Fibroblast of lung (primary cell): ENCODE measurements at regions not wholly inside any gene's neighbourhood (a gene's known extent, or its start where the extent isn't known, plus 50 kb on each side); places are given as distances from the start of the nearest gene placed in this dataset.

Source experiments
- DNase-seq, 2 donors: peaks; one replicate each; pipeline versions ENCODE4 v3.0.0 to v3.0.0-alpha.2; 2010; ENCODE audit warnings: low read depth in 2 of 2
- H2AFZ ChIP-seq: 2 replicates; pipeline ENCODE4 v1.5.1; 2012; ENCODE audit warnings: low read length, control low read depth, inconsistent platforms
- H3K27ac ChIP-seq: 2 replicates; pipeline ENCODE4 v1.5.1; 2011; ENCODE audit warnings: low read length, control low read depth; ENCODE audit not compliant: insufficient read depth
- H3K27me3 ChIP-seq: 2 replicates; pipeline ENCODE4 v1.5.1; 2011; ENCODE audit warnings: mild to moderate bottlenecking, low read length; ENCODE audit not compliant: control insufficient read depth, insufficient read depth
- H3K36me3 ChIP-seq: 2 replicates; pipeline ENCODE4 v1.5.1; 2011; ENCODE audit warnings: low read length; ENCODE audit not compliant: control insufficient read depth, insufficient read depth
- H3K4me1 ChIP-seq: 2 replicates; pipeline ENCODE4 v1.5.1; 2011; ENCODE audit warnings: low read length; ENCODE audit not compliant: control insufficient read depth, insufficient read depth; ENCODE audit errors: extremely low read depth
- H3K4me2 ChIP-seq: 2 replicates; pipeline ENCODE4 v1.5.1; 2011; ENCODE audit warnings: low read length, control low read depth; ENCODE audit not compliant: insufficient read depth; ENCODE audit errors: extremely low read depth
- H3K4me3 ChIP-seq, 4 experiments: fragments of 200-600 bp in 1 of 4; sonication (generic) in 1 of 4; replicated peaks in 1 of 4; 2 replicates each; pipeline ENCODE4 v1.5.1; 2011 to 2016; ENCODE audit warnings: low read length in 4 of 4, low read depth in 3 of 4, mild to moderate bottlenecking in 3 of 4, control low read depth in 2 of 4, inconsistent platforms in 1 of 4, mixed read lengths in 1 of 4; ENCODE audit not compliant: insufficient read depth in 1 of 4; ENCODE audit errors: control extremely low read depth in 1 of 4
- H3K79me2 ChIP-seq: 2 replicates; pipeline ENCODE4 v1.5.1; 2012; ENCODE audit warnings: mild to moderate bottlenecking, low read length, inconsistent platforms; ENCODE audit not compliant: control insufficient read depth, insufficient read depth
- H3K9ac ChIP-seq: 2 replicates; pipeline ENCODE4 v1.5.1; 2011; ENCODE audit warnings: mild to moderate bottlenecking, low read length, control low read depth; ENCODE audit not compliant: insufficient read depth
- H3K9me3 ChIP-seq: 2 replicates; pipeline ENCODE4 v1.5.1; 2012; ENCODE audit warnings: low read depth, low read length; ENCODE audit not compliant: control insufficient read depth, insufficient read depth
- H4K20me1 ChIP-seq: 2 replicates; pipeline ENCODE4 v1.5.1; 2011; ENCODE audit warnings: low read length; ENCODE audit not compliant: control insufficient read depth, insufficient read depth; ENCODE audit errors: extremely low read depth
- CTCF ChIP-seq, 2 donors: IDR thresholded peaks in 1 of 2; conservative IDR thresholded peaks in 1 of 2; 1 replicate in 1 of 2; 2 replicates in 1 of 2; pipeline ENCODE4 v1.5.1; 2011 to 2012; ENCODE audit warnings: low read length in 2 of 2, control low read depth in 1 of 2, inconsistent platforms in 1 of 2, low read depth in 1 of 2, mild to moderate bottlenecking in 1 of 2
- EZH2 ChIP-seq: IDR thresholded peaks from 2 replicates; pipeline ENCODE4 v1.5.1; 2012; ENCODE audit warnings: low read length, control low read depth, mild to moderate bottlenecking; ENCODE audit errors: missing control alignments

- Histone ChIP-seq H3K36me3 (no peaks in the 10 kb centered on the region), H3K4me2 (peak overlapping the region; percentile 87), H3K27me3 (no peaks in the 10 kb centered on the region), H3K4me3 (peak overlapping the region in 2 of 4 experiments; percentile 8 to 42), H4K20me1 (no peaks in the 10 kb centered on the region), H2AFZ (peak overlapping the region; percentile 74), H3K79me2 (no peaks in the 10 kb centered on the region), H3K9me3 (no peaks in the 10 kb centered on the region), H3K27ac (peak overlapping the region; percentile 85), H3K4me1 (peaks cover 12% of the 10 kb centered on the region), H3K9ac (peak overlapping the region; percentile 60)
- TF ChIP-seq CTCF (conservative IDR thresholded peaks at IDR 0.05 in 1 of 2, IDR thresholded peaks at IDR 0.05 in 1 of 2; ENCODE audit: low read depth in 1 of 2, low read length in 2 of 2) (no peak), EZH2 (no peak)
- DNase-seq, result peak; percentile 83 to 94
These were observed 167.1 kb upstream of the FOXF1 start for GRCh38 chr16:86343027-86343795.

- H3K27me3 ChIP-seq, result no peaks in the 10 kb centered on the region
- H2AFZ ChIP-seq, result peak overlapping the region; percentile 62
- H3K9ac ChIP-seq, result no peak overlapping the region
- no peaks in the 10 kb centered on the region for H3K79me2 ChIP-seq
- H3K4me3 ChIP-seq, result peak overlapping the region in 2 of 4 experiments; percentile 8 to 36
- peak overlapping the region; percentile 85 for H3K27ac ChIP-seq
- TF ChIP-seq EZH2, result no peak
- no peak for TF ChIP-seq CTCF (conservative IDR thresholded peaks at IDR 0.05 in 1 of 2, IDR thresholded peaks at IDR 0.05 in 1 of 2; ENCODE audit: low read depth in 1 of 2, low read length in 2 of 2)
- no peaks in the 10 kb centered on the region for H3K36me3 ChIP-seq
- H3K4me1 ChIP-seq, result peaks cover 12% of the 10 kb centered on the region
- peak overlapping the region; percentile 87 for H3K4me2 ChIP-seq
- H3K9me3 ChIP-seq, result no peaks in the 10 kb centered on the region
- DNase-seq, result peak in 1 of 2 donors; percentile 42
- H4K20me1 ChIP-seq, result no peaks in the 10 kb centered on the region
These were observed 166.3 kb upstream of the FOXF1 start for GRCh38 chr16:86343796-86344585.

GRCh38 chr16:86344586-86344871, 165.8 kb upstream of the FOXF1 start:
- Histone ChIP-seq H3K9me3 (no peaks in the 10 kb centered on the region), H3K4me2 (no peak overlapping the region), H3K79me2 (no peaks in the 10 kb centered on the region), H3K4me1 (peaks cover 12% of the 10 kb centered on the region), H2AFZ (no peak overlapping the region), H3K9ac (no peak overlapping the region), H3K4me3 (no peak overlapping the region), H3K36me3 (no peaks in the 10 kb centered on the region), H3K27me3 (no peaks in the 10 kb centered on the region), H3K27ac (no peak overlapping the region), H4K20me1 (no peaks in the 10 kb centered on the region)
- DNase-seq, result no peak
- no peak for TF ChIP-seq CTCF (conservative IDR thresholded peaks at IDR 0.05 in 1 of 2, IDR thresholded peaks at IDR 0.05 in 1 of 2; ENCODE audit: low read depth in 1 of 2, low read length in 2 of 2)
- no peak for TF ChIP-seq EZH2
